ENCODE measurements at regions not wholly inside any gene's neighbourhood (a gene's known extent, or its start where the extent isn't known, plus 50 kb on each side); places are given as distances from the start of the nearest gene placed in this dataset.

DNA sequence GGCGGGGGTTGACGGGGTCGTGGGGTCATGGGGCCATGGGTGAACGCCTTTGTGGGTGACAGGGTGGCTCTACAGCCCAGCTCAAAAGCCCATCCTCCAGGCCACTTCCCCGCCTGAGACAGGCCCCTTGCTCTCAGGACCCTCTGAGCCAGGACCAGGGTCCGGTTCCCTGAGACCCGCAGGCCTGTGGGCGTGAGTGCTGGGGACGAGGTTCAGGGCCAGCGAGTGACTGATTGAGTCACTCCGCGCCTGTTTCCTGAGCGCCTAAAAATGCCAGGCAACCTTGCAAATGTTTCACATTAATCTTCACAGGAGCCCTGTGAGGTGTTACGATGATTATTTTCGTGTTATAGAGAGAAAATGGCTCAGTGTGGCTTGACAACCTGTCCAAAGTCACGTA, 97.8 kb downstream of the ZNF674 start:
- in situ Hi-C loops (cut with MboI; ENCODE audit: low sequenced_read_pairs, unreplicated experiment), result no loop called here
- no peak for TF ChIP-seq CTCF (IDR thresholded peaks at IDR 0.05; ENCODE audit: borderline replicate concordance, control extremely low read depth, extremely low read depth, insufficient read depth, missing control alignments)
- DNase-seq (ENCODE audit: low spot score), result no peak

DNA sequence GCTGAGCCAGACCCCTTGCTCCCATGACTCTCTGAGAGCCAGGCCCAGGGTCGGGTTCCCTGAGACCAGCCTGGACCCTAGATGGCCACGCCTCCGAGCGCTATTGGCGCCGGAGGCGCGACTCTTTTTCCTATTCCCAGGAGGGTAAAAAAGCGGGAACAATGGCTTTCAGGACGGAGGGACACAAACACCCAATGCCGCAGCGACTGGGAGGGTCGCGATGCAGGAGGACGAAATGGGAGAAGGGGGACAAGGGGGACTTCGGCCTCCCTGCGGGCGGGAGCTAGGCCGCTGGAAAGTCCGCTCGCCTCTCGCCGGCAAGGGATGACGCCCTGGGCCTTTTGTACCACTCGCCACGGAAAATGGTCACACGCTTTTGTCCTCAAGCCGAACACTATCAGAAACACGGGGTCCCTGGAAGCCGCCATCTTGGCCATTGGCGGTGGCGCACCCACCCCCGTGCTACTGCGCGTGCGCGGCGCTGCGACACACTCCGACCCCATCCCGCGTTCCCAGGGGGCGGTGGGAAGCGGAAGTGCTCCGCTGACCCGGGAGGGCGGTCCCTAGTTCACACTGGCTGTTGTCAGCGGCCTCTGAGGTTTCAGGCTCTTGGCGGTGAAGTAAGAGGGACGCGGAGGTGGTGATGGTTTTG, 98.4 kb downstream of the ZNF674 start:
- DNase-seq (ENCODE audit: low spot score), result peak; percentile 92
- no peak for TF ChIP-seq CTCF (IDR thresholded peaks at IDR 0.05; ENCODE audit: borderline replicate concordance, control extremely low read depth, extremely low read depth, insufficient read depth, missing control alignments)
- in situ Hi-C loops (cut with MboI; ENCODE audit: low sequenced_read_pairs, unreplicated experiment), result no loop called here

DNA sequence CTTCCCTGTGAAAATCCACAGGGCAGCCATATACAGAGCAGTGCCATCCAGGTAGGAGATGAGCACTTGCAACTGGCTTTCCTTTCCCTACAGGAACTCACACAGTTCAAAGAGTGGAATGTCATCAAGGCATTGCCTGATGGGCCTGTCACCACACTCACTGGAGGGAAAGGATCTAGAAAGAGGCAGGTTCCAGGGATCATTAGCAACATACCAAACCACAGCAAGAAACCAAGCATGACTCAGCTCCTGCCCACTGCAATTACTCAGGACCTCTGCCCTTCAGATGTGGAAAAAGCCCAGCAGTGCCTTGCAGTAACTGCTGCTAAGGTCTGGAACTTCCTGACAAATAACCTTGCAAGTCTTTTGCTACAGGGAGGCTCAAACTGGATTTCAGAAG, 101.2 kb downstream of the ZNF674 start:
- no peak for TF ChIP-seq CTCF (IDR thresholded peaks at IDR 0.05; ENCODE audit: borderline replicate concordance, control extremely low read depth, extremely low read depth, insufficient read depth, missing control alignments)
- DNase-seq (ENCODE audit: low spot score), result no peak
- in situ Hi-C loops (cut with MboI; ENCODE audit: low sequenced_read_pairs, unreplicated experiment), result no loop called here

- in situ Hi-C loops (cut with MboI; ENCODE audit: low sequenced_read_pairs, unreplicated experiment), result no loop called here
Observed at GRCh38 chrX:46436744-46437143, 108.5 kb downstream of the ZNF674 start.

GRCh38 chrX:46433892-46434291, 111.3 kb downstream of the ZNF674 start:
- TF ChIP-seq CTCF (IDR thresholded peaks at IDR 0.05; ENCODE audit: borderline replicate concordance, control extremely low read depth, extremely low read depth, insufficient read depth, missing control alignments), result no peak
- in situ Hi-C loops (cut with MboI; ENCODE audit: low sequenced_read_pairs, unreplicated experiment), result no loop called here
- no peak for DNase-seq (ENCODE audit: low spot score)

More at GRCh38 chrX:46436744-46437143, 108.5 kb downstream of the ZNF674 start:
- DNase-seq (ENCODE audit: low spot score), result no peak
- no peak for TF ChIP-seq CTCF (IDR thresholded peaks at IDR 0.05; ENCODE audit: borderline replicate concordance, control extremely low read depth, extremely low read depth, insufficient read depth, missing control alignments)

DNA sequence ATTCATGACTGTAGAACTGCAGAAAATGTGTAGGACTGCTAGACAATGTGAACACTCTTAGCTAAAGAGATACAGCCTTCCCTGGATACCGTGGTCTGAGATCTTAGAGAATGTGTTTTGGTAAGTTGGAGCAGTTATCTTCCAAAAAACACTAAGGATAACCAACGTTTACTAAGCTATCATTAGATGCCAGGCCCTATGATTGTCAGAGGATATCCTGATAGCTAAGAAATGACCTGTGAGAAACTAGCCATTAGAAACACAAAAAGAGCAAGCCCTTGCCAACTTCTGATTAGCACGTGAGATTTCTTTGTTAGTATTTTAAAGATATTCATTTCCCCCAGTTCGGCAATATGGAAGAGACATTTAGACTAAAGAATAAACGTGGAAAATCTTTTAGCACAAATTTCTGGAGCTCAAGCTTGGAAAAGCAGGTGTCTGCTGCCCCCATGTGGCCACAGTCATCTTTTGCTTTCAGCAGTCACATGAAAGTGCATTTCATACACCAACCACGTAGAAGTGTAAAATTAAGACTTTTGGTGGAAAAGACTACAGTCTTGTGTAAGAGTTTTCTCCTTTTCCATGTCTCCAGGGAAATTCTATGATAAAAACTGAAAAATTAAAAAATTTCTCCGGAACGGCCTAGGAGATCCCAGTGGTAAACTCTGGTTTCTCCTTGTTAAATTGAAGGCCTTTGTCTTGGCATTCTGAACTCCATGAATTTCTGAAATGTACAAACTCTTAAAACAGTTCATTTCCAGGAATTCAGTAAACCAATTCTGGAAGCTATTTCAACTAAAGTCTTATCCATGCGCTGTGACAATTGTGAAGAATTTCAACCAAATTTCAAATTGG, 136.4 kb downstream of the ZNF674 start:
- DNase-seq (ENCODE audit: low spot score), result peak; percentile 51
- in situ Hi-C loops (cut with MboI; ENCODE audit: low sequenced_read_pairs, unreplicated experiment), result no loop called here
- TF ChIP-seq CTCF (IDR thresholded peaks at IDR 0.05; ENCODE audit: borderline replicate concordance, control extremely low read depth, extremely low read depth, insufficient read depth, missing control alignments), result peak; percentile 84
